ENCODE measurements at regions not wholly inside any gene's neighbourhood (a gene's known extent, or its start where the extent isn't known, plus 50 kb on each side); places are given as distances from the start of the nearest gene placed in this dataset.

DNA sequence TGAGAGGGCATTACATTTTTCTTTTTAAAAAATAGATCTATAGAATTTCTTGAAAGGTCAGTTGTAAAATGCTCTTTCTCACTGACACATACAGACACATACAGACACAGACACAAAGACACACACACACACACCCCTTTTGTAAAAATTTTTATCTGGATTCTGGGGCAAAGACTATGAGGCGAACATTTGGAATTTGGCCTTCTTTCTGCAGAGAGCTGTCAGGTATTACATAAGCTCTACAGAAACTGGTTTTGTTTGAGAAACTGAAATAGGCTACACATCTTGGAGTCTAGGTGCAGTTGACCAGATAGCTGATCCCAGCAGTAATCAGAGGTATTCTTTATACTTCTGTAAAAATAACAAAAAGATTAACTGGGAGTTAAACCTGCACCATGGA lies 315.9 kb upstream of the RPS23 start:
- peaks cover 0 to 3% (median 1%) of the 10 kb centered on the region in 4 experiments; a peak in 3 of 8 replicates for H3K36me3 ChIP-seq (ENCODE audit: control insufficient read depth in 2 of 4, insufficient read depth in 4 of 4, low read length in 3 of 4)
- H2BK12ac ChIP-seq (ENCODE audit: low read depth, low read length): no peak overlapping the region
- H3K56ac ChIP-seq (replicated peaks; ENCODE audit: insufficient read length, low read depth, low read length): no peak overlapping the region
- ChIA-PET POLR2A (ENCODE audit: partially characterized antibody) (no interaction called here), CTCF (ENCODE audit: partially characterized antibody) (interaction anchor here (1.0 kb wide), 1 partner anchor 45 kb away, joined by 3 read pairs; no protein-coding TSS in a partner anchor)
- no peak overlapping the region for H2BK120ac ChIP-seq (replicated peaks; ENCODE audit: low read depth, low read length)
- no peak for FAIRE-seq
- H3K9ac ChIP-seq (replicated peaks in 1 of 4; ENCODE audit: extremely low read depth in 1 of 4, low read depth in 3 of 4, low read length in 3 of 4): no peak overlapping the region
- no peaks in the 10 kb centered on the region for H3K27me3 ChIP-seq (replicated peaks in 1 of 4; ENCODE audit: control insufficient read depth in 3 of 4, extremely low read depth in 1 of 4, insufficient read depth in 3 of 4, low read length in 3 of 4)
- H3K23ac ChIP-seq (ENCODE audit: insufficient read length): no peak overlapping the region
- no peak overlapping the region for H3K4me2 ChIP-seq (ENCODE audit: insufficient read depth in 1 of 2, low read depth in 2 of 2, low read length in 2 of 2)
- H3K9me3 ChIP-seq (ENCODE audit: insufficient read depth in 2 of 2, low read depth in 1 of 2, low read length in 1 of 2): peaks cover 10 to 14% of the 10 kb centered on the region in 2 experiments
- H3K4me3 ChIP-seq (ENCODE audit: extremely low read depth in 1 of 4, insufficient read depth in 2 of 4, low read depth in 3 of 4, low read length in 4 of 4): no peak overlapping the region
- peaks cover 0 to 9% (median 5%) of the 10 kb centered on the region in 4 experiments for H3K4me1 ChIP-seq (replicated peaks in 1 of 4; ENCODE audit: control insufficient read depth in 3 of 4, insufficient read depth in 4 of 4, low read length in 3 of 4)
- DNase-seq (ENCODE audit: low read depth in 1 of 2, low spot score in 2 of 2): no peak
- H3K79me2 ChIP-seq (ENCODE audit: control insufficient read depth in 1 of 2, insufficient read depth in 2 of 2, low read length in 2 of 2): no peaks in the 10 kb centered on the region
- no peaks in the 10 kb centered on the region; the same call in 1 of the 2 replicates for H3K23me2 ChIP-seq (ENCODE audit: low read depth, low read length)
- no peaks in the 10 kb centered on the region for H3K79me1 ChIP-seq (ENCODE audit: low read depth, low read length)
- H2BK15ac ChIP-seq (ENCODE audit: low read length): no peak overlapping the region
- no peak overlapping the region for H2BK5ac ChIP-seq (ENCODE audit: low read depth, low read length)
- H4K5ac ChIP-seq (ENCODE audit: insufficient read length, low read depth, low read length): no peak overlapping the region
- H2AK5ac ChIP-seq (ENCODE audit: low read depth, low read length): no peak overlapping the region
- H4K20me1 ChIP-seq (replicated peaks in 1 of 2; ENCODE audit: control insufficient read depth in 1 of 2, insufficient read depth in 2 of 2, low read length in 2 of 2): no peaks in the 10 kb centered on the region
- no peak overlapping the region for H4K8ac ChIP-seq (ENCODE audit: extremely low read depth, insufficient read depth, low read length)
- WGBS, 2 experiments (ENCODE audit: extremely low coverage in 1 of 2, insufficient coverage in 1 of 2, insufficient read length in 1 of 2, insufficient replicate concordance in 2 of 2, low coverage in 1 of 2, low lambda C conversion rate in 2 of 2, missing lambda C conversion rate in 1 of 2): 89% methylated on average over 1 of the region's 1 CpG; no CpG with 5 or more reads in 1 of the 2 experiments
- no peak overlapping the region for H3K4ac ChIP-seq (replicated peaks; ENCODE audit: insufficient read length, low read depth, low read length)
- no peak overlapping the region for H3K18ac ChIP-seq (ENCODE audit: extremely low read depth, low read length)
- no peak overlapping the region for H2AFZ ChIP-seq (ENCODE audit: low read length)
- no peak overlapping the region for H3K27ac ChIP-seq (ENCODE audit: low read depth, low read length)
- no peak overlapping the region for H4K91ac ChIP-seq (replicated peaks; ENCODE audit: insufficient read length, low read length)
- peak overlapping the region; percentile 45 for H3K14ac ChIP-seq (ENCODE audit: insufficient read length)
- H2BK20ac ChIP-seq (ENCODE audit: low read length): no peak overlapping the region
- TF ChIP-seq FOSL1 (IDR thresholded peaks at IDR 0.05; ENCODE audit: insufficient read depth, low read depth, low read length): no peak
- TF ChIP-seq JUN (IDR thresholded peaks at IDR 0.05; ENCODE audit: low read depth, low read length): no peak
- TF ChIP-seq ZNF274 (IDR thresholded peaks at IDR 0.05; ENCODE audit: borderline replicate concordance, extremely low read depth, low read length): no peak
- no peak for TF ChIP-seq HDAC6 (IDR thresholded peaks at IDR 0.05; ENCODE audit: low read depth, low read length)
- TF ChIP-seq POLR2A (IDR thresholded peaks at IDR 0.05; ENCODE audit: control extremely low read depth in 1 of 2, low read depth in 2 of 2, low read length in 2 of 2): no peak

All from H1 (cell line).